Mesendoderm (in vitro differentiated cells): ENCODE measurements at regions not wholly inside any gene's neighbourhood (a gene's known extent, or its start where the extent isn't known, plus 50 kb on each side); places are given as distances from the start of the nearest gene placed in this dataset.

Experiments
- DNase-seq: peaks from one replicate; pipeline ENCODE4 v3.0.0; 2013
- H2AK5ac ChIP-seq: 2 replicates; pipeline ENCODE4 v1.6.1; 2013; ENCODE audit warnings: low read length, inconsistent platforms
- H2BK120ac ChIP-seq: 2 replicates; pipeline ENCODE4 v1.6.1; 2013; ENCODE audit warnings: low read depth, mild to moderate bottlenecking, low read length, moderate library complexity, mixed read lengths
- H2BK15ac ChIP-seq: replicated peaks from 2 replicates; pipeline ENCODE4 v1.6.1; 2013; ENCODE audit warnings: low read depth, mild to moderate bottlenecking, moderate library complexity
- H2BK5ac ChIP-seq: 2 replicates; pipeline ENCODE4 v1.6.1; 2013; ENCODE audit warnings: low read length, inconsistent platforms
- H3K18ac ChIP-seq: 2 replicates; pipeline ENCODE4 v1.6.1; 2013; ENCODE audit warnings: mild to moderate bottlenecking, low read length, mixed read lengths
- H3K23ac ChIP-seq: one replicate; pipeline ENCODE4 v1.6.1; 2013; ENCODE audit warnings: low read length
- H3K27ac ChIP-seq: 2 replicates; pipeline ENCODE4 v1.5.1; 2013; ENCODE audit warnings: low read depth, mild to moderate bottlenecking, inconsistent platforms, low read length, moderate library complexity
- H3K27me3 ChIP-seq: 2 replicates; pipeline ENCODE4 v1.6.1; 2013; ENCODE audit warnings: low read length, control low read depth, mild to moderate bottlenecking, inconsistent platforms; ENCODE audit not compliant: insufficient read depth, poor library complexity
- H3K36me3 ChIP-seq: 2 replicates; pipeline ENCODE4 v1.6.1; 2013; ENCODE audit warnings: low read length, inconsistent platforms; ENCODE audit not compliant: control insufficient read depth, insufficient read depth
- H3K4ac ChIP-seq: one replicate; pipeline ENCODE4 v1.6.1; 2013; ENCODE audit warnings: low read depth, mild to moderate bottlenecking, low read length, moderate library complexity
- H3K4me1 ChIP-seq: 2 replicates; pipeline ENCODE4 v1.6.1; 2013; ENCODE audit warnings: low read depth, low read length, inconsistent platforms; ENCODE audit not compliant: control insufficient read depth
- H3K4me2 ChIP-seq: 2 replicates; pipeline ENCODE4 v1.6.1; 2013; ENCODE audit warnings: low read length
- H3K4me3 ChIP-seq: 2 replicates; pipeline ENCODE4 v1.5.1; 2013; ENCODE audit warnings: mild to moderate bottlenecking, low read length
- H3K56ac ChIP-seq: one replicate; pipeline ENCODE4 v1.6.1; 2013; ENCODE audit warnings: low read length
- H3K79me1 ChIP-seq: 2 replicates; pipeline ENCODE4 v1.6.1; 2013; ENCODE audit warnings: low read length, inconsistent platforms
- H3K79me2 ChIP-seq: 2 replicates; pipeline ENCODE4 v1.6.1; 2013; ENCODE audit warnings: mild to moderate bottlenecking, low read length; ENCODE audit not compliant: control insufficient read depth, insufficient read depth
- H3K9ac ChIP-seq: 2 replicates; pipeline ENCODE4 v1.6.1; 2013; ENCODE audit warnings: low read length, inconsistent platforms
- H4K5ac ChIP-seq: one replicate; pipeline ENCODE4 v1.6.1; 2013; ENCODE audit warnings: low read length
- H4K8ac ChIP-seq: one replicate; pipeline ENCODE4 v1.6.1; 2013; ENCODE audit warnings: low read depth, mild to moderate bottlenecking, control low read depth, low read length, moderate library complexity
- WGBS: extraction: QIAGEN DNeasy Blood & Tissue Kit; methylation state at CpG from one replicate; pipeline ENCODE4 v1.1.7; 2013; ENCODE audit warnings: low lambda C conversion rate, missing lambda C conversion rate; ENCODE audit not compliant: insufficient coverage; ENCODE audit errors: extremely low coverage; 5-methylcytosine and 5-hydroxymethylcytosine counted together

DNA sequence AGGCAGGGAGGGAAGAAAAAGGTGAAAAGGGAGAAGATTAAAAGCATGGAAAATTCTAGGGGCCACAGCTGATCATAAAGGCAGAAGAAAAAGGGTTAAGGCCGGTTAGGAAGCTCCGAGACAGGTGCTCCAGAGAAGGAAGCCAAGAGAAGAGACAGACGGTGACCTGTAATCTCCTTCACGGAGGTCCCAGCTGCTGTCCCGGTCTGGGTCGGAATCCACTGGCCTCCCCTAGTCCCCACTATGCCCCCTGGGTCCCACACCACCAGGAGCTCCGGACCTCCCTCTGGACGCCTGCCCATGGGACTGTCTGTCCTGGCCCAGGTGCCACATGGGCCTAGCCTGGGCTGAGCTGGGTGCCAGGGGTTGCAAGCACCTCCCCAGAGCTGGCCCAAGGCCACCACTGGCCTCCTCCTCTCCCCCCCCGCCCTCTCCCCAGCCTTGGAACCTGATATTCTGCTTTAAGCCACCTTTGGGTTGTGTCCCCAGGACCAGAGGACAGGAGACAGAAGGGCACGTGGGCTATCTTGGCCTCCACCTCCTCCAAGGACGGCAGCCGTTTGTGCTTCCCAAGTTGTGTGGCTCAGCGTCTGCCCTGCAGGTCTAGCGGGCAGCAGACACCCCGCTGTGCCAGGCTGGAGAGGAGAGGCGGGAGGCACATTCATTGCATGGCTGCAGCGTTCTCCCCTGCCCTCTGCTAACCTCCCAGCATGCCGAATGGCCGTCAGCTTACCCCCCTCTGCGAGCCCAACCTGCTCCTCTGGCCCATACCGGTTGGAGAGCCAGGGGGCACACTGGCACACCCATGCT, 102.4 kb downstream of the ENGASE start:
- DNase-seq: no peak
- WGBS: no CpG with 5 or more reads among the region's 21 CpGs
- H3K23ac ChIP-seq: no peak overlapping the region

DNA sequence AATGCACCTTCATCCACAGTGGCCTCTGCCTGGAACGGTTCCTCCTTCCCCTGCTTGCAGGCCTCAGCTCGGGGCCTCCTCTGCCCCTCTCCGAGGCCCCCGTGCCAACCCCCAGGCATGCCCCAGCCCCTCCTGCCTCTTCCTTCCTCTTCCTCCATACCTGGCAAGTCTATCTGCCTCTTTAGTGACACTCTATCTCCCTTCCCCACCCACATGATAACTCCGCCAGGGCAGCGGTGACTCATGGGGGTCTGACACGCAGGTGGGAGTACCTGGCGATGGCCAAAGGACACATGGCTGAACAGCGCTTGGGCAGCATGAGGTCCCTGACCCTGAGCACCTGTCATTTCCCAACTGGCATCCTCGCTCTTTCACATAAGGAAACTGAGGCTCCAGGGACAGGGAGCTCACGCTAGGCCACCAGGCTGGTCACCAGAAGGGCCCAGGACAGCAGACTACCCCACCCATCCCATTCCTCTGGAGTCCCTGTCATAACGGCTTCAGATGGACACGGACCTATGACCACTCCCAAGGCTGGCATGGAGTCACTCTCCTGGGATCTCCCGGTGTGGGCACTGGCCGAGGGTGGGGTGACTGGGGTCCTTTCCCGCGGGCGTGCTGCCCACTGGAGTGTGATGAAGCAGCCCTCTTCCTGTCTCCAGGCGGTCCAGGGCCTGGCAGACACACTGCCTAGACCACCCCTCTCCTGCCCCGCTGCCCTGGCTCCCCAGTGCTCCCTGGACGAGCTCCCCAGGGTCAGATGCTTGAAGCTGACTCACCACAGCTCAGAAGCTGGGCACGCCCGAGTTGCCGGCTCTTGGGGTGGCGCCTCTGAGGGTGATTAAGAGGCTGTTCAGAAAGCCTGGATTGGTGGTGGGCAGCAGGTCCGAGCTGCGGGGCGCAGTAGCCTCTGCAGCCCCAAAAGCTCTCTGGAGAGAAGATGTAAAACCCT, 100.6 kb downstream of the ENGASE start:
- Histone ChIP-seq H2BK15ac (no peak overlapping the region), H4K5ac (no peak overlapping the region), H3K4me2 (no peak overlapping the region), H3K56ac (no peak overlapping the region), H3K4me1 (no peaks in the 10 kb centered on the region), H2BK5ac (no peak overlapping the region), H3K4me3 (no peak overlapping the region), H3K79me1 (no peaks in the 10 kb centered on the region), H3K4ac (no peak overlapping the region), H2BK120ac (no peak overlapping the region), H3K9ac (no peak overlapping the region), H3K18ac (no peak overlapping the region), H4K8ac (no peak overlapping the region), H2AK5ac (no peak overlapping the region), H3K36me3 (no peaks in the 10 kb centered on the region), H3K27me3 (no peaks in the 10 kb centered on the region), H3K79me2 (no peaks in the 10 kb centered on the region), H3K27ac (no peak overlapping the region), H3K23ac (no peak overlapping the region)
- WGBS: no CpG with 5 or more reads among the region's 28 CpGs
- no peak for DNase-seq

More for the DNA sequence above, 102.4 kb downstream of the ENGASE start:
- Histone ChIP-seq H4K8ac (no peak overlapping the region), H3K56ac (no peak overlapping the region), H2BK120ac (no peak overlapping the region), H3K18ac (no peak overlapping the region), H3K4me3 (no peak overlapping the region), H4K5ac (no peak overlapping the region), H3K27ac (no peak overlapping the region), H3K27me3 (no peaks in the 10 kb centered on the region), H2AK5ac (no peak overlapping the region), H3K4me2 (no peak overlapping the region), H3K79me2 (no peaks in the 10 kb centered on the region), H2BK5ac (no peak overlapping the region), H3K79me1 (no peaks in the 10 kb centered on the region), H2BK15ac (no peak overlapping the region), H3K4ac (no peak overlapping the region), H3K9ac (no peak overlapping the region), H3K4me1 (no peaks in the 10 kb centered on the region), H3K36me3 (no peaks in the 10 kb centered on the region)

GRCh38 chr17:79174193-79174765, 99.7 kb downstream of the ENGASE start:
- H3K18ac ChIP-seq: no peak overlapping the region
- H2BK5ac ChIP-seq: no peak overlapping the region
- H3K56ac ChIP-seq: no peak overlapping the region
- no peak overlapping the region for H2AK5ac ChIP-seq
- H3K36me3 ChIP-seq: no peaks in the 10 kb centered on the region
- H2BK15ac ChIP-seq: no peak overlapping the region
- no peak overlapping the region for H4K8ac ChIP-seq
- no peak overlapping the region for H3K4ac ChIP-seq
- no peak overlapping the region for H3K4me2 ChIP-seq
- no peaks in the 10 kb centered on the region for H3K27me3 ChIP-seq
- H2BK120ac ChIP-seq: no peak overlapping the region
- no peak overlapping the region for H3K27ac ChIP-seq
- no peak for DNase-seq
- no peaks in the 10 kb centered on the region for H3K79me2 ChIP-seq
- no peaks in the 10 kb centered on the region for H3K4me1 ChIP-seq
- H3K79me1 ChIP-seq: no peaks in the 10 kb centered on the region
- no peak overlapping the region for H3K23ac ChIP-seq
- no CpG with 5 or more reads among the region's 10 CpGs for WGBS
- no peak overlapping the region for H3K9ac ChIP-seq
- H4K5ac ChIP-seq: no peak overlapping the region
- no peak overlapping the region for H3K4me3 ChIP-seq

GRCh38 chr17:79171188-79171587, 96.6 kb downstream of the ENGASE start:
- no peaks in the 10 kb centered on the region for H3K36me3 ChIP-seq
- H3K23ac ChIP-seq: no peak overlapping the region
- H3K4me3 ChIP-seq: no peak overlapping the region
- no peaks in the 10 kb centered on the region for H3K4me1 ChIP-seq
- no peaks in the 10 kb centered on the region for H3K79me2 ChIP-seq
- no peak overlapping the region for H3K27ac ChIP-seq
- H3K4me2 ChIP-seq: no peak overlapping the region
- H3K9ac ChIP-seq: no peak overlapping the region
- no CpG with 5 or more reads among the region's 13 CpGs for WGBS
- H2BK15ac ChIP-seq: no peak overlapping the region
- no peak overlapping the region for H4K8ac ChIP-seq
- H3K79me1 ChIP-seq: no peaks in the 10 kb centered on the region
- no peak overlapping the region for H3K4ac ChIP-seq
- H2AK5ac ChIP-seq: no peak overlapping the region
- H3K27me3 ChIP-seq: no peaks in the 10 kb centered on the region
- DNase-seq: no peak
- H3K18ac ChIP-seq: no peak overlapping the region
- H2BK120ac ChIP-seq: no peak overlapping the region
- H4K5ac ChIP-seq: no peak overlapping the region
- no peak overlapping the region for H3K56ac ChIP-seq
- no peak overlapping the region for H2BK5ac ChIP-seq

DNA sequence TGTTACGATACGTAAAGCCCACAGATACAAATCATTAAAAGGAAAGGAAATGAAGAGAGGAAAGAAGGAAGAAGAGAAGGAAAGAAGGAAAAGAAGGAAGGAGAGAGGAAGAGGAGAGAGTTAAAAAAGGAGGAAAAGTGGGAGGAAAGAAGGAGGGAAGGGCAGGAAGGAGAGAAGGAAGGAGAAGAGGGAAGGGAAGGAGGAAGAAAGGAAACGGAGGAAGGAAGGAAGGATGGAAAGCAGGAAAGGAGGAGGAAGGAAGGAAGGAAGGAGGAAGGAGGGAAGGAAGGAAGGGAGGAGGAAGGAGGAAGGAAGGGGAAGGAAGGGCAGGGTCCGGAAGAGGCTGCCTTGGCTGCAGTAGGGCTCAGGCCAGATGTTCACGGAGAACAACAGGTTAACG, 95.2 kb downstream of the ENGASE start:
- Histone ChIP-seq H3K9ac (no peak overlapping the region), H3K27ac (no peak overlapping the region), H3K4me2 (no peak overlapping the region), H2BK5ac (no peak overlapping the region), H3K27me3 (no peaks in the 10 kb centered on the region), H3K4me1 (no peaks in the 10 kb centered on the region), H3K4me3 (no peak overlapping the region), H3K23ac (no peak overlapping the region), H3K79me2 (no peaks in the 10 kb centered on the region), H3K56ac (no peak overlapping the region), H3K18ac (no peak overlapping the region), H4K8ac (no peak overlapping the region), H2BK120ac (no peak overlapping the region), H2AK5ac (no peak overlapping the region), H3K4ac (no peak overlapping the region), H3K36me3 (no peaks in the 10 kb centered on the region), H3K79me1 (no peaks in the 10 kb centered on the region), H4K5ac (no peak overlapping the region), H2BK15ac (no peak overlapping the region)
- WGBS: no CpG with 5 or more reads among the region's 6 CpGs
- no peak for DNase-seq
